HG03378 (cell line): ENCODE measurements at regions not wholly inside any gene's neighbourhood (a gene's known extent, or its start where the extent isn't known, plus 50 kb on each side); places are given as distances from the start of the nearest gene placed in this dataset.
A peak's percentile ranks its signal among the peaks of the same experiment; 100 is the strongest.
"Not testable (repeated sequence)": the region's sequence is repeated elsewhere in the genome, so short reads cannot be mapped to it uniquely, and the experiment has no call there.

Source experiments
- ATAC-seq: cut with Tn5 transposase; IDR thresholded peaks from one replicate; pipeline ENCODE4 v1.9.1; 2021; ENCODE audit warnings: mild to moderate bottlenecking, moderate library complexity; ENCODE audit not compliant: unreplicated experiment

GRCh38 chr10:80697926-80698325, 160.2 kb downstream of the SH2D4B start:
- ATAC-seq: no peak

- peak; percentile 91 for ATAC-seq
These were observed 161.9 kb downstream of the SH2D4B start for GRCh38 chr10:80699602-80700039.

GRCh38 chr10:80700252-80700651, 162.6 kb downstream of the SH2D4B start:
- ATAC-seq: no peak

GRCh38 chr10:80700760-80701444, 163.2 kb downstream of the SH2D4B start:
- ATAC-seq: no peak

- ATAC-seq: no peak
These were observed 164.0 kb downstream of the SH2D4B start for GRCh38 chr10:80701706-80702105.

GRCh38 chr10:80702143-80702542, 164.4 kb downstream of the SH2D4B start:
- ATAC-seq: no peak

- ATAC-seq: no peak
These were observed 168.2 kb downstream of the SH2D4B start for GRCh38 chr10:80705899-80706298.

GRCh38 chr10:80708185-80708584, 170.5 kb downstream of the SH2D4B start:
- ATAC-seq: no peak

GRCh38 chr10:80708808-80709207, 171.1 kb downstream of the SH2D4B start:
- no peak for ATAC-seq

- ATAC-seq: no peak
These were observed 172.2 kb downstream of the SH2D4B start for GRCh38 chr10:80709866-80710265.

- ATAC-seq: no peak
These were observed 175.8 kb downstream of the SH2D4B start for GRCh38 chr10:80713398-80713928.

- no peak for ATAC-seq
These were observed 176.9 kb downstream of the SH2D4B start for GRCh38 chr10:80714566-80714965.

GRCh38 chr10:80718024-80718423, 180.3 kb downstream of the SH2D4B start:
- ATAC-seq: no peak

- ATAC-seq: no peak
These were observed 182.2 kb downstream of the SH2D4B start for GRCh38 chr10:80719935-80720334.

- no peak for ATAC-seq
These were observed 182.8 kb downstream of the SH2D4B start for GRCh38 chr10:80720549-80720948.

- not testable (repeated sequence) for ATAC-seq
These were observed 190.7 kb downstream of the SH2D4B start for GRCh38 chr10:80728354-80728753.

GRCh38 chr10:80729896-80730295, 192.2 kb downstream of the SH2D4B start:
- no peak for ATAC-seq

GRCh38 chr10:80730522-80730921, 192.8 kb downstream of the SH2D4B start:
- no peak for ATAC-seq

- ATAC-seq: no peak
These were observed 196.9 kb downstream of the SH2D4B start for GRCh38 chr10:80734589-80734988.

GRCh38 chr10:80737209-80737608, 199.5 kb downstream of the SH2D4B start:
- ATAC-seq: no peak

GRCh38 chr10:80739328-80739727, 201.6 kb downstream of the SH2D4B start:
- no peak for ATAC-seq

GRCh38 chr10:80739963-80740715, 202.4 kb downstream of the SH2D4B start:
- no peak for ATAC-seq
